ENCODE measurements at regions not wholly inside any gene's neighbourhood (a gene's known extent, or its start where the extent isn't known, plus 50 kb on each side); places are given as distances from the start of the nearest gene placed in this dataset.

GRCh38 chr4:31156221-31156620 lies 436.1 kb downstream of the PCDH7 start:
- TF ChIP-seq CTCF (IDR thresholded peaks at IDR 0.05), result no peak
- TF ChIP-seq POLR2A (IDR thresholded peaks at IDR 0.05), result no peak
- TF ChIP-seq POLR2AphosphoS5 (IDR thresholded peaks at IDR 0.05), result no peak
